ENCODE measurements at regions not wholly inside any gene's neighbourhood (a gene's known extent, or its start where the extent isn't known, plus 50 kb on each side); places are given as distances from the start of the nearest gene placed in this dataset.

- FAIRE-seq = no peak
- H3K79me2 ChIP-seq (ENCODE audit: control insufficient read depth, insufficient read depth, low read length) = no peaks in the 10 kb centered on the region
Measured at GRCh38 chr18:40055262-40055661, 1899.8 kb upstream of the PIK3C3 start.

More at GRCh38 chr18:40055262-40055661, 1899.8 kb upstream of the PIK3C3 start:
- no peak for DNase-seq (ENCODE audit: low read depth, low spot score)
- ChIA-PET SMC1A (ENCODE audit: uncharacterized antibody, unreplicated experiment) (no interaction called here), RAD21 (ENCODE audit: unreplicated experiment) (no interaction called here), POLR2A (no interaction called here), CTCF (no interaction called here)
- TF ChIP-seq EP300 (IDR thresholded peaks at IDR 0.05; ENCODE audit: borderline replicate concordance in 1 of 2, control insufficient read depth in 1 of 2, low read depth in 2 of 2, low read length in 2 of 2) = no peak
- TF ChIP-seq TAF1 (IDR thresholded peaks at IDR 0.05; ENCODE audit: borderline replicate concordance, low read depth, low read length) = no peak
- no peak for TF ChIP-seq PAX5 (IDR thresholded peaks at IDR 0.05; ENCODE audit: borderline replicate concordance, low read depth, low read length)
- no peak for TF ChIP-seq E4F1 (IDR thresholded peaks at IDR 0.05; ENCODE audit: borderline replicate concordance, partially characterized antibody)
- TF ChIP-seq LARP7 (IDR thresholded peaks at IDR 0.05) = no peak
- no peak for TF ChIP-seq YBX1 (IDR thresholded peaks at IDR 0.05)
- TF ChIP-seq, protein P1, sequence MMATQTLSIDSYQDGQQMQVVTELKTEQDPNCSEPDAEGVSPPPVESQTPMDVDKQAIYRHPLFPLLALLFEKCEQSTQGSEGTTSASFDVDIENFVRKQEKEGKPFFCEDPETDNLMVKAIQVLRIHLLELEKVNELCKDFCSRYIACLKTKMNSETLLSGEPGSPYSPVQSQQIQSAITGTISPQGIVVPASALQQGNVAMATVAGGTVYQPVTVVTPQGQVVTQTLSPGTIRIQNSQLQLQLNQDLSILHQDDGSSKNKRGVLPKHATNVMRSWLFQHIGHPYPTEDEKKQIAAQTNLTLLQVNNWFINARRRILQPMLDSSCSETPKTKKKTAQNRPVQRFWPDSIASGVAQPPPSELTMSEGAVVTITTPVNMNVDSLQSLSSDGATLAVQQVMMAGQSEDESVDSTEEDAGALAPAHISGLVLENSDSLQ (IDR thresholded peaks at IDR 0.05) = no peak
- no peak for TF ChIP-seq ZNF207 (IDR thresholded peaks at IDR 0.05; ENCODE audit: borderline replicate concordance)
- TF ChIP-seq SIX5 (IDR thresholded peaks at IDR 0.05; ENCODE audit: low read depth, low read length, severe bottlenecking) = no peak
- no peak for TF ChIP-seq ZNF384 (IDR thresholded peaks at IDR 0.05; ENCODE audit: borderline replicate concordance, low read depth, low read length)
- no peak for TF ChIP-seq POLR2A (IDR thresholded peaks at IDR 0.05; ENCODE audit: low read depth, low read length)
- Histone ChIP-seq H3K36me3 (ENCODE audit: control insufficient read depth in 2 of 2, insufficient read depth in 2 of 2, low read length in 1 of 2) (no peaks in the 10 kb centered on the region), H3K9me3 (replicated peaks; ENCODE audit: control insufficient read depth, insufficient read depth, low read length) (no peaks in the 10 kb centered on the region), H3K4me3 (no peak overlapping the region), H4K20me1 (ENCODE audit: control insufficient read depth, insufficient read depth) (no peaks in the 10 kb centered on the region), H3K4me1 (ENCODE audit: control insufficient read depth, insufficient read depth, low read length) (no peaks in the 10 kb centered on the region), H2AFZ (ENCODE audit: control insufficient read depth, low read depth, low read length) (no peak overlapping the region), H3K4me2 (ENCODE audit: control insufficient read depth, insufficient read depth) (no peak overlapping the region), H3K27me3 (replicated peaks in 1 of 2; ENCODE audit: control insufficient read depth in 2 of 2, insufficient read depth in 2 of 2, low read length in 1 of 2) (no peaks in the 10 kb centered on the region), H3K9ac (ENCODE audit: control insufficient read depth, insufficient read depth, low read length) (no peak overlapping the region), H3K27ac (ENCODE audit: control insufficient read depth, insufficient read depth) (no peak overlapping the region)
- no peak for ATAC-seq
- in situ Hi-C loops (cut with MboI) (no loop called here), intact Hi-C loops (cut with micrococcal nuclease; ENCODE audit: unreplicated experiment) (no loop called here)
- 32% methylated on average over 5 of the region's 5 CpGs for WGBS (ENCODE audit: insufficient coverage, insufficient replicate concordance, low lambda C conversion rate, missing lambda C conversion rate)
- BruUV-seq (replicated peaks) = no TSS peak

Data from GM12878 (cell line).